GM12878 (cell line): ENCODE measurements at regions not wholly inside any gene's neighbourhood (a gene's known extent, or its start where the extent isn't known, plus 50 kb on each side); places are given as distances from the start of the nearest gene placed in this dataset.

Source experiments
- CBX5 ChIP-seq: sonication (generic); IDR thresholded peaks from 2 replicates; pipeline ENCODE4 v1.6.1; 2016; ENCODE audit warnings: low read depth, moderate library complexity, mild to moderate bottlenecking, inconsistent platforms
- CREM ChIP-seq: IDR thresholded peaks from 2 replicates; pipeline ENCODE4 v1.6.1; 2014; ENCODE audit warnings: antibody characterized with exemption, low read depth
- POLR2A ChIP-seq: IDR thresholded peaks from 2 replicates; pipeline ENCODE4 v1.6.1; 2011; ENCODE audit warnings: low read depth, mild to moderate bottlenecking, low read length
- POLR2AphosphoS5 ChIP-seq: IDR thresholded peaks from 2 replicates; pipeline ENCODE4 v1.6.1; 2011; ENCODE audit warnings: mild to moderate bottlenecking, low read length, inconsistent platforms
- RAD21 ChIP-seq: IDR thresholded peaks from 2 replicates; pipeline ENCODE4 v1.6.1; 2011; ENCODE audit warnings: mild to moderate bottlenecking, low read depth, low read length, moderate library complexity; ENCODE audit not compliant: insufficient read depth
- SIX5 ChIP-seq: IDR thresholded peaks from 2 replicates; pipeline ENCODE4 v1.6.1; 2011; ENCODE audit warnings: mild to moderate bottlenecking, low read depth, low read length, moderate library complexity; ENCODE audit not compliant: severe bottlenecking
- SUZ12 ChIP-seq: fragments of 200-600 bp; sonication (generic); IDR thresholded peaks from one replicate; pipeline ENCODE4 v1.6.1; 2018; ENCODE audit warnings: antibody characterized with exemption, mild to moderate bottlenecking; ENCODE audit not compliant: unreplicated experiment
- TAF1 ChIP-seq: IDR thresholded peaks from 2 replicates; pipeline ENCODE4 v1.6.1; 2011; ENCODE audit warnings: mild to moderate bottlenecking, low read depth, low read length, borderline replicate concordance
- TF ChIP-seq, protein P1 (sequence below): fragments of 450-650 bp; formaldehyde crosslinking; IDR thresholded peaks from 2 replicates; pipeline ENCODE4 v1.4.0; 2020; ENCODE audit warnings: mild to moderate bottlenecking, moderate library complexity
- TF ChIP-seq, protein P2 (sequence below), 3 experiments: IDR thresholded peaks in 2 of 3; conservative IDR thresholded peaks in 1 of 3; 2 replicates each; pipeline ENCODE4 v1.5.1; 2011; ENCODE audit warnings: low read depth in 3 of 3, low read length in 3 of 3, mild to moderate bottlenecking in 3 of 3, control low read depth in 2 of 3, moderate library complexity in 2 of 3, inconsistent platforms in 1 of 3, mixed read lengths in 1 of 3; ENCODE audit not compliant: control insufficient read depth in 2 of 3, insufficient read depth in 1 of 3; ENCODE audit errors: extremely low read depth in 1 of 3
- TF ChIP-seq, protein P3 (sequence below): fragments of 450-650 bp; IDR thresholded peaks from 2 replicates; pipeline ENCODE4 v1.6.1; 2016; ENCODE audit warnings: mild to moderate bottlenecking
- TF ChIP-seq, protein P4 (sequence below): IDR thresholded peaks from 2 replicates; pipeline ENCODE4 v1.6.1; 2011; ENCODE audit warnings: low read depth, mild to moderate bottlenecking, low read length, moderate library complexity, borderline replicate concordance; ENCODE audit errors: extremely low read depth

DNA sequence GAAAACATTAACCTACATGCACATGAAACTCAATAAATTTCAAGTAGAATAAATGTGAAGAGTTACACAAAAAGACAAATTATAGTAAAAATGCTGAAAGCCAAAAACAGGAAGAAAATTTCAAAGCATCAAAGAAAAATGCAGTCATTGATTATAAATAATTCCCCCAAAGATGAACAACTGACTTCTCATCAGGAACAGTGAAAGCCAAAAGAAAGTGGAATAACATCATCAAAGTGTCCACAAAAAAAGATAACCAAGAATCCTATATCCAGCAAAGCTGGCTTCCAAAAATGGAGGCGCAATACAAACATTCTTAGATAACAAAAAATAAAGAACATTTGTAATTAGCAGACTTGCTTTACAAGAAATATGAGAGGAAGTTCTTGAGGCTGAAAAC is 161.6 kb downstream of the CMPK2 start:
- TF ChIP-seq, protein P1, sequence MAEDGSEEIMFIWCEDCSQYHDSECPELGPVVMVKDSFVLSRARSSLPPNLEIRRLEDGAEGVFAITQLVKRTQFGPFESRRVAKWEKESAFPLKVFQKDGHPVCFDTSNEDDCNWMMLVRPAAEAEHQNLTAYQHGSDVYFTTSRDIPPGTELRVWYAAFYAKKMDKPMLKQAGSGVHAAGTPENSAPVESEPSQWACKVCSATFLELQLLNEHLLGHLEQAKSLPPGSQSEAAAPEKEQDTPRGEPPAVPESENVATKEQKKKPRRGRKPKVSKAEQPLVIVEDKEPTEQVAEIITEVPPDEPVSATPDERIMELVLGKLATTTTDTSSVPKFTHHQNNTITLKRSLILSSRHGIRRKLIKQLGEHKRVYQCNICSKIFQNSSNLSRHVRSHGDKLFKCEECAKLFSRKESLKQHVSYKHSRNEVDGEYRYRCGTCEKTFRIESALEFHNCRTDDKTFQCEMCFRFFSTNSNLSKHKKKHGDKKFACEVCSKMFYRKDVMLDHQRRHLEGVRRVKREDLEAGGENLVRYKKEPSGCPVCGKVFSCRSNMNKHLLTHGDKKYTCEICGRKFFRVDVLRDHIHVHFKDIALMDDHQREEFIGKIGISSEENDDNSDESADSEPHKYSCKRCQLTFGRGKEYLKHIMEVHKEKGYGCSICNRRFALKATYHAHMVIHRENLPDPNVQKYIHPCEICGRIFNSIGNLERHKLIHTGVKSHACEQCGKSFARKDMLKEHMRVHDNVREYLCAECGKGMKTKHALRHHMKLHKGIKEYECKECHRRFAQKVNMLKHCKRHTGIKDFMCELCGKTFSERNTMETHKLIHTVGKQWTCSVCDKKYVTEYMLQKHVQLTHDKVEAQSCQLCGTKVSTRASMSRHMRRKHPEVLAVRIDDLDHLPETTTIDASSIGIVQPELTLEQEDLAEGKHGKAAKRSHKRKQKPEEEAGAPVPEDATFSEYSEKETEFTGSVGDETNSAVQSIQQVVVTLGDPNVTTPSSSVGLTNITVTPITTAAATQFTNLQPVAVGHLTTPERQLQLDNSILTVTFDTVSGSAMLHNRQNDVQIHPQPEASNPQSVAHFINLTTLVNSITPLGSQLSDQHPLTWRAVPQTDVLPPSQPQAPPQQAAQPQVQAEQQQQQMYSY (CRISPR knock-in tag) = no peak
- TF ChIP-seq, protein P2, sequence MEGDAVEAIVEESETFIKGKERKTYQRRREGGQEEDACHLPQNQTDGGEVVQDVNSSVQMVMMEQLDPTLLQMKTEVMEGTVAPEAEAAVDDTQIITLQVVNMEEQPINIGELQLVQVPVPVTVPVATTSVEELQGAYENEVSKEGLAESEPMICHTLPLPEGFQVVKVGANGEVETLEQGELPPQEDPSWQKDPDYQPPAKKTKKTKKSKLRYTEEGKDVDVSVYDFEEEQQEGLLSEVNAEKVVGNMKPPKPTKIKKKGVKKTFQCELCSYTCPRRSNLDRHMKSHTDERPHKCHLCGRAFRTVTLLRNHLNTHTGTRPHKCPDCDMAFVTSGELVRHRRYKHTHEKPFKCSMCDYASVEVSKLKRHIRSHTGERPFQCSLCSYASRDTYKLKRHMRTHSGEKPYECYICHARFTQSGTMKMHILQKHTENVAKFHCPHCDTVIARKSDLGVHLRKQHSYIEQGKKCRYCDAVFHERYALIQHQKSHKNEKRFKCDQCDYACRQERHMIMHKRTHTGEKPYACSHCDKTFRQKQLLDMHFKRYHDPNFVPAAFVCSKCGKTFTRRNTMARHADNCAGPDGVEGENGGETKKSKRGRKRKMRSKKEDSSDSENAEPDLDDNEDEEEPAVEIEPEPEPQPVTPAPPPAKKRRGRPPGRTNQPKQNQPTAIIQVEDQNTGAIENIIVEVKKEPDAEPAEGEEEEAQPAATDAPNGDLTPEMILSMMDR (IDR thresholded peaks at IDR 0.05 in 2 of 3, conservative IDR thresholded peaks at IDR 0.05 in 1 of 3; ENCODE audit: control insufficient read depth in 2 of 3, extremely low read depth in 1 of 3, insufficient read depth in 1 of 3, low read depth in 3 of 3, low read length in 3 of 3) = no peak
- TF ChIP-seq, protein P3, sequence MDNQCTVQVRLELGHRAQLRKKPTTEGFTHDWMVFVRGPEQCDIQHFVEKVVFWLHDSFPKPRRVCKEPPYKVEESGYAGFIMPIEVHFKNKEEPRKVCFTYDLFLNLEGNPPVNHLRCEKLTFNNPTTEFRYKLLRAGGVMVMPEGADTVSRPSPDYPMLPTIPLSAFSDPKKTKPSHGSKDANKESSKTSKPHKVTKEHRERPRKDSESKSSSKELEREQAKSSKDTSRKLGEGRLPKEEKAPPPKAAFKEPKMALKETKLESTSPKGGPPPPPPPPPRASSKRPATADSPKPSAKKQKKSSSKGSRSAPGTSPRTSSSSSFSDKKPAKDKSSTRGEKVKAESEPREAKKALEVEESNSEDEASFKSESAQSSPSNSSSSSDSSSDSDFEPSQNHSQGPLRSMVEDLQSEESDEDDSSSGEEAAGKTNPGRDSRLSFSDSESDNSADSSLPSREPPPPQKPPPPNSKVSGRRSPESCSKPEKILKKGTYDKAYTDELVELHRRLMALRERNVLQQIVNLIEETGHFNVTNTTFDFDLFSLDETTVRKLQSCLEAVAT = no peak
- TF ChIP-seq SUZ12 (no peak), TAF1 (no peak), RAD21 (no peak), CREM (no peak), POLR2A (no peak), POLR2AphosphoS5 (no peak), CBX5 (no peak), SIX5 (no peak)
- TF ChIP-seq, protein P4, sequence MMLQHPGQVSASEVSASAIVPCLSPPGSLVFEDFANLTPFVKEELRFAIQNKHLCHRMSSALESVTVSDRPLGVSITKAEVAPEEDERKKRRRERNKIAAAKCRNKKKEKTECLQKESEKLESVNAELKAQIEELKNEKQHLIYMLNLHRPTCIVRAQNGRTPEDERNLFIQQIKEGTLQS = no peak
